ENCODE measurements at regions not wholly inside any gene's neighbourhood (a gene's known extent, or its start where the extent isn't known, plus 50 kb on each side); places are given as distances from the start of the nearest gene placed in this dataset.

- TF ChIP-seq GABPA (IDR thresholded peaks at IDR 0.05; ENCODE audit: low read depth): no peak
- TF ChIP-seq ZBTB4 (CRISPR knock-in tag; IDR thresholded peaks at IDR 0.05): no peak
- no peak for TF ChIP-seq CTCF (IDR thresholded peaks at IDR 0.05 in 2 of 3, conservative IDR thresholded peaks at IDR 0.05 in 1 of 3; ENCODE audit: control insufficient read depth in 2 of 3, extremely low read depth in 1 of 3, insufficient read depth in 1 of 3, low read depth in 3 of 3, low read length in 3 of 3)
- TF ChIP-seq FOS (IDR thresholded peaks at IDR 0.05; ENCODE audit: borderline replicate concordance, extremely low read depth, insufficient read length): no peak
- no peak for TF ChIP-seq ZNF217 (IDR thresholded peaks at IDR 0.05)
- TF ChIP-seq CEBPB (IDR thresholded peaks at IDR 0.05; ENCODE audit: borderline replicate concordance in 1 of 2, low read depth in 2 of 2, low read length in 2 of 2): no peak
- TF ChIP-seq RCOR1 (conservative IDR thresholded peaks at IDR 0.05; ENCODE audit: low read depth, low read length): no peak
- TF ChIP-seq EZH2 (IDR thresholded peaks at IDR 0.05; ENCODE audit: borderline replicate concordance, control insufficient read depth, low read depth, low read length): no peak
- no peak for TF ChIP-seq POLR2A (IDR thresholded peaks at IDR 0.05; ENCODE audit: low read depth, low read length)
- TF ChIP-seq HDAC6 (IDR thresholded peaks at IDR 0.05; ENCODE audit: unreplicated experiment): no peak
Measured at GRCh38 chr3:23720059-23720458, 85.7 kb upstream of the UBE2E1 start.
